ACC112 (cell line): ENCODE measurements at regions not wholly inside any gene's neighbourhood (a gene's known extent, or its start where the extent isn't known, plus 50 kb on each side); places are given as distances from the start of the nearest gene placed in this dataset.

ENCODE experiments used
- H2AFZ ChIP-seq: fragments of 200-600 bp; sonication (generic); one replicate; pipeline ENCODE4 v1.6.0; 2017; ENCODE audit warnings: antibody characterized with exemption, low read length; ENCODE audit not compliant: unreplicated experiment
- H3K27ac ChIP-seq: fragments of 200-600 bp; sonication (generic); 2 replicates; pipeline ENCODE4 v1.5.1; 2014; ENCODE audit warnings: low read depth, mild to moderate bottlenecking, antibody characterized with exemption, low read length, moderate library complexity
- H3K27me3 ChIP-seq: fragments of 200-600 bp; sonication (generic); 2 replicates; pipeline ENCODE4 v1.6.1; 2014; ENCODE audit warnings: mild to moderate bottlenecking, antibody characterized with exemption, low read length, moderate library complexity, mixed read lengths; ENCODE audit not compliant: insufficient read depth
- H3K36me3 ChIP-seq: fragments of 200-600 bp; sonication (generic); 2 replicates; pipeline ENCODE4 v1.6.1; 2016; ENCODE audit warnings: mild to moderate bottlenecking, antibody characterized with exemption, low read length, moderate library complexity, mixed read lengths; ENCODE audit not compliant: insufficient read depth
- H3K4me1 ChIP-seq: fragments of 200-600 bp; sonication (generic); one replicate; pipeline ENCODE4 v1.6.1; 2016; ENCODE audit warnings: low read length, mixed read lengths; ENCODE audit not compliant: insufficient read depth, unreplicated experiment, control insufficient read depth
- H3K4me3 ChIP-seq: fragments of 200-600 bp; sonication (generic); 2 replicates; pipeline ENCODE4 v1.5.1; 2014; ENCODE audit warnings: mild to moderate bottlenecking, low read depth, low read length
- H3K79me2 ChIP-seq: fragments of 200-600 bp; sonication (generic); one replicate; pipeline ENCODE4 v1.6.0; 2016; ENCODE audit warnings: low read length; ENCODE audit not compliant: control insufficient read depth, unreplicated experiment, insufficient read depth

GRCh38 chr22:48844056-48844675 is 983.5 kb downstream of the BRD1 start:
- H3K27me3 ChIP-seq = no peaks in the 10 kb centered on the region

DNA sequence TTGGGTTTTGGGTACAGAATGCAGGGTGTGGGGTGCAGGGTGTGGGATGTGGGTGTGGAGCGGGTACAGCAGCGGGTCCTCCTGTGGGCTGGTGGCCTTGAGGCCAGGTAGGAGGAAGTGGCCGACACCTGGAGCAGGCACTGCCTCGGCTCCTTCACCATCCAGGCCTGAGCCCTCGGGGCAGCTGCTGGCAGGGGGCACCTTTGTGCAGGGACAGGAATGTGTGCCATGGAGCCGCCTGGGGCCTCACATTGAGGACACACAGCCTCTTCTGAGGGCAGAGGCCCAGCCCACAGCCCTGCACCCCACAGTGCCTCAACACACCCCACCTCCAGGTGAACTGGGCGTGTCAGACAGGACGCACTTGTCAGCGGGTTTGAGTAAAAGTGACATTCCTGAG is 984.0 kb downstream of the BRD1 start:
- H2AFZ ChIP-seq = no peak overlapping the region

More at GRCh38 chr22:48844056-48844675, 983.5 kb downstream of the BRD1 start:
- Histone ChIP-seq H3K36me3 (no peaks in the 10 kb centered on the region), H3K4me1 (no peaks in the 10 kb centered on the region), H3K27ac (no peak overlapping the region), H2AFZ (no peak overlapping the region), H3K79me2 (no peaks in the 10 kb centered on the region), H3K4me3 (no peak overlapping the region)

DNA sequence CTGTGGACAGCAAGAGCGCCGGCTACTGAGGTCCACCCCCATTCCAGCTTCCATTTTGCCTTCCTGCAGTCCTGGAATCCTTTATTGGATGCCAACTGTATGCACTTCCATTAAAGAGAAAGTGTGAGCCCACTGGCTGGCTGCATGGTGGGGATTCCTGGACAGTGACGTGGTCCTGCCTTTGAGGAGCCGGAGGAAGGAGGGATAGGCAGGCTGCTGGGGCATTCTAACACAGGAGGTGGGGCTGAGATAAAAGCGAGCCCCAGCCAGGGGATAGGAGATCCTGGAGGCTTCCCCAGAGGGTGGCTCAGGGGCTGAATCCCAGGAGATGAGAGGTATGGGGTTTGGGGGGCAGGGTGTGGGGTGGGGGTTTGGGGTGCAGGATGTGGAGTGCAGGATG is 984.7 kb downstream of the BRD1 start:
- no peak overlapping the region for H3K27ac ChIP-seq
- H3K4me3 ChIP-seq = no peak overlapping the region
- H3K79me2 ChIP-seq = no peaks in the 10 kb centered on the region
- no peaks in the 10 kb centered on the region for H3K36me3 ChIP-seq
- H2AFZ ChIP-seq = no peak overlapping the region
- no peaks in the 10 kb centered on the region for H3K27me3 ChIP-seq
- H3K4me1 ChIP-seq = no peaks in the 10 kb centered on the region

More for the DNA sequence above, 984.0 kb downstream of the BRD1 start:
- Histone ChIP-seq H3K4me1 (no peaks in the 10 kb centered on the region), H3K79me2 (no peaks in the 10 kb centered on the region), H3K4me3 (no peak overlapping the region), H3K27ac (no peak overlapping the region), H3K27me3 (no peaks in the 10 kb centered on the region), H3K36me3 (no peaks in the 10 kb centered on the region)

DNA sequence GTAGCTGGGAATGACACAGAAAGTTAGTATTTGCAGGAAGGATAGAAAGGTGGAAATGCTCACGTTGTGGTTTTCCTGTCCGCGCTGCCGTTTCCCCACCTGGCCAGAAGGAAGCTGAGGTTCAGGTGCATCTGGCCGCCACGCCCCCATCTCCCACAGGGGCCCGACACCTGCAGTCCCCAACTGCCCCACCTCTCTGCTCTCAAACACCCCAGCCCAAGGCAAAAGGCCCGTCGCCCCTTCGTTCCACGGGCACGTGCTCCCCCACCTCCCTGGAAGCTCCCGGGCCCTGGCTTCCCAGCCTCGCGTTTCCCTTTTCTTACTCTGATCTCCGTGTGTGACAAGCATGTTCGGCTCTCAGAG is 985.1 kb downstream of the BRD1 start:
- Histone ChIP-seq H3K79me2 (no peaks in the 10 kb centered on the region), H3K36me3 (no peaks in the 10 kb centered on the region), H3K27ac (no peak overlapping the region), H2AFZ (no peak overlapping the region), H3K4me1 (no peaks in the 10 kb centered on the region), H3K4me3 (no peak overlapping the region), H3K27me3 (no peaks in the 10 kb centered on the region)

DNA sequence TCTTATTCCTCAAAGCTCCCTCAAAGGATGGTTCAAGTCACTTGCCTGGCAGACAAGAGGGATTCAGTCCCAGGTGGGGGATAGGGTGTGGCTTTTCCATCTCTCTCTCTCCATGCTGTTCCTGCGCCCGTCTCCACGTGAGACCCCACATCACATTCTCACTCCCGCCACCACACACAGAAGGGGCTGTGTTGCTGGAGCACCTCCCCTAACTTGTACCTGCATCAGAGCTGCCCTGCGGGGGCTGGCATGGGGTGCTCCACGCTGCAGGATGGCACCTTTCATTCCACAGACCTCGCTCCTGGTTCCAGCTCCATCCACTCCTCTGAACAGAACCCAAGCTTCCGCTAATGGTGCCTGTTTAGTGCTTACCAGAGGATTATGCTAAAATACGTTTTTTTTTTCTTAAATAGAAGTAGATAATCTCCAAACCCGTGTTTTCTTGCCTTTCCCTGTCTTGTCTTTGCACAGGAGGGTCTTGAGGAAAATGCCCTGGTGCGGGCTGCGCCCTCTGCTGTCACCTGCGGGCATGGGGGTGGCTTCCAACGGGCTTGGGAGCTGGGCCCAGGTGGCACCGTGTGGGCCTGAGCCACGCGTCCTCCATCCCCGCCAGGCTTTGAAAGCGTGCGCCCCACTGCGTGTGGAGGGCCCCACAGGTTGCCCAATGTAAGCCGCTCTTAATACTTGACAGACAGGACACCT is 985.6 kb downstream of the BRD1 start:
- no peak overlapping the region for H3K27ac ChIP-seq
- no peaks in the 10 kb centered on the region for H3K27me3 ChIP-seq
- H2AFZ ChIP-seq = no peak overlapping the region
- no peaks in the 10 kb centered on the region for H3K36me3 ChIP-seq
- no peaks in the 10 kb centered on the region for H3K4me1 ChIP-seq
- H3K79me2 ChIP-seq = no peaks in the 10 kb centered on the region
- H3K4me3 ChIP-seq = no peak overlapping the region

DNA sequence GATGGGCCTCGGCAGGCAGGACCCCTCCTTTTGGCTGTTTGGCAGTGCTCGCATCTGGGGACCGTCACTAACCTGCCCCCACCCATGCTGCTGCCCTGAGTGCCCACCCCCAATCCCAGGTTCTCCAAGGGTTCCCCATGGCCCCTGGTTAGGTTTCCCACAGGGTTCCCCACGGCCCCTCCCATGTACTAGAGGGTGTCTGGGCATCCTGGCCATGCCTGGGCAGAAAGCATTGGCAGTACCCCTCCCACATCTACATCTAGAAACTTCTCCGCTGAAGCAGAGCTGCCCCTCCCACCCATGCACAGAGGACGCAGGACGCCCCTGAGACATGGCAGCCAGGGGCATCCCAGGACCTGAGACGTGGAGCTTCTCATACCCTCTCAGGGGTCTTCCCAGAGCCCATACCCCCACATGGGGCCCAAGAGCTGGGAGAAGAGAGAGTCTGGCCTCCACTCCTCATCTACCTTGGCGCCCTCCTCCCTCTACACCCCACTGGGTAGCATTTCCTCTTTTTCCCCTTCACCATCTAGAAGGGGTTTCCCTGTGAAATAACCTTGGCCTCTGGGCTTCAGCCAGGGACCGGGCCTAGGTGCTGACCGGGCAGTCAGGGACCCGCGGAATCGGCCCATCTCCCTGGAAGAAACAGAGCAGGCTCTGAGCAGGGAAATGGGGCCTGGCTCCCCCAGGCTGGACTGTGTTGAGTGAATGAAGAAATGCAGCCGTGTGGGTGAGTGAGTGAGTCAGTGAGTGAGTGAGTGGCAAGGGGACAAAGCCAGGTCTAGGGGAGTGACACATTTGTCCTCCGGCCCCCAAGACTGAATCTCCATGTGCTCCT is 987.3 kb downstream of the BRD1 start:
- no peak overlapping the region for H3K4me3 ChIP-seq
- no peak overlapping the region for H3K27ac ChIP-seq
- no peaks in the 10 kb centered on the region for H3K4me1 ChIP-seq

GRCh38 chr22:48838846-48839730 is 988.6 kb downstream of the BRD1 start:
- no peak overlapping the region for H3K27ac ChIP-seq
- no peaks in the 10 kb centered on the region for H3K79me2 ChIP-seq
- no peaks in the 10 kb centered on the region for H3K36me3 ChIP-seq
- no peak overlapping the region for H3K4me3 ChIP-seq
- H3K4me1 ChIP-seq = no peaks in the 10 kb centered on the region
- H3K27me3 ChIP-seq = no peaks in the 10 kb centered on the region
- no peak overlapping the region for H2AFZ ChIP-seq

More for the DNA sequence above, 987.3 kb downstream of the BRD1 start:
- H3K36me3 ChIP-seq = no peaks in the 10 kb centered on the region
- no peaks in the 10 kb centered on the region for H3K79me2 ChIP-seq
- H2AFZ ChIP-seq = no peak overlapping the region
- no peaks in the 10 kb centered on the region for H3K27me3 ChIP-seq

GRCh38 chr22:48838376-48838775 is 989.3 kb downstream of the BRD1 start:
- Histone ChIP-seq H3K27me3 (no peaks in the 10 kb centered on the region), H3K4me1 (no peaks in the 10 kb centered on the region), H3K27ac (no peak overlapping the region), H3K4me3 (no peak overlapping the region), H3K36me3 (no peaks in the 10 kb centered on the region), H2AFZ (no peak overlapping the region), H3K79me2 (no peaks in the 10 kb centered on the region)

DNA sequence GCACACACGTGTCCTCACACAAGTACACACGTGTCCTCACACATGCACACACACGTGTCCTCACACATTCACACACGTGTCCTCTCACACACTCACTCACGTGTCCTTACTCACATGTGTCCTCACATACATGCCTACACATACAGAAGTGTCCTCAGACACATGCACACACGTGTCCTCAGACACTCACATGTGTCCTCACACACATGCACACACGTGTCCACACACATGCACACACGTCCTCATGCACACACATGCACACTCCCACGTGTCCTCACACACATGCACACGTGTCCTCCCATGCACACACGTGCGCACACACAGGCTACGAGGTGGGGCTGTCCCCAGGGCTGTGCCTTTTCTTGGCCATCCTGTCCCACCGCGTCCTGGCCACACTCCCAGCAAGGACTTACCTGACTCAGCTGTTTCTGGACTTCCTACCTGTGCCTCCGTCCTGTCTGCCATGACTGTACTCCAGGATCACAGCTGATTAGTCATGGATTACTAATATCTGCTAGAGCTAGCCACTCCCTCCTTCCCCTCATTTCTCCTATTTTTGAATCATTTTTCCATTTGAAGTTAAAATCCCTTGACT is 990.2 kb downstream of the BRD1 start:
- H2AFZ ChIP-seq = no peak overlapping the region
- H3K27me3 ChIP-seq = no peaks in the 10 kb centered on the region

More for the DNA sequence above, 990.2 kb downstream of the BRD1 start:
- Histone ChIP-seq H3K4me3 (no peak overlapping the region), H3K27ac (no peak overlapping the region), H3K36me3 (no peaks in the 10 kb centered on the region), H3K4me1 (no peaks in the 10 kb centered on the region), H3K79me2 (no peaks in the 10 kb centered on the region)
